Epithelial cell of proximal tubule (primary cell): ENCODE measurements at regions not wholly inside any gene's neighbourhood (a gene's known extent, or its start where the extent isn't known, plus 50 kb on each side); places are given as distances from the start of the nearest gene placed in this dataset.

ENCODE experiments used
- DNase-seq: peaks from one replicate; pipeline ENCODE4 v3.0.0-alpha.2; 2011; ENCODE audit warnings: low read depth
- H3K4me3 ChIP-seq: 2 replicates; pipeline ENCODE4 v1.5.1; 2011; ENCODE audit warnings: low read depth, mild to moderate bottlenecking, low read length
- CTCF ChIP-seq: conservative IDR thresholded peaks from 2 replicates; pipeline ENCODE4 v1.5.1; 2012; ENCODE audit warnings: low read depth, mild to moderate bottlenecking, low read length

- no peak for DNase-seq
- TF ChIP-seq CTCF: no peak
- H3K4me3 ChIP-seq: no peak overlapping the region
Measured at GRCh38 chr5:40276426-40277102, 403.2 kb upstream of the PTGER4 start.

GRCh38 chr5:40274568-40274967, 405.1 kb upstream of the PTGER4 start:
- no peak for DNase-seq
- TF ChIP-seq CTCF: no peak

DNA sequence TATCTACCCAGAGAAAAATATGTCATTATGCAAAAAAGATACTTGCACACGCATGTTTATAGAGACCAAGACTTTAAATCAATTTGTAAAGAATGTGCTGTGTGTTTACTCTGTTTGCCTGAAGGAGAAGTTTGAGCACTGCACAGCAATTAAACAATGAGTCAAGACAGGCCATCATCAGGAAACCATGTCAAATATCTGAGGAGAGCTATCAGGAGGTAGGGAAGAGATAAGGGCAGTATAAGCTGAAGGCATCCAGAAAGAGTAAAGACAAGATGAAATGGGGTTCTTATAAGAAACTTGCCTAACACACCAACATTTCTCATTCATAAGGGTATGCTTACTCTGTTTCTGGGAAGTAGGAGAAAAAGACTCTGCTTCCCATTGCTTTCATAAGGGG, 405.8 kb upstream of the PTGER4 start:
- DNase-seq: no peak
- H3K4me3 ChIP-seq: no peak overlapping the region
- TF ChIP-seq CTCF: no peak

More at GRCh38 chr5:40274568-40274967, 405.1 kb upstream of the PTGER4 start:
- no peak overlapping the region for H3K4me3 ChIP-seq

GRCh38 chr5:40271476-40271875, 408.2 kb upstream of the PTGER4 start:
- DNase-seq: no peak
- no peak overlapping the region for H3K4me3 ChIP-seq
- no peak for TF ChIP-seq CTCF

DNA sequence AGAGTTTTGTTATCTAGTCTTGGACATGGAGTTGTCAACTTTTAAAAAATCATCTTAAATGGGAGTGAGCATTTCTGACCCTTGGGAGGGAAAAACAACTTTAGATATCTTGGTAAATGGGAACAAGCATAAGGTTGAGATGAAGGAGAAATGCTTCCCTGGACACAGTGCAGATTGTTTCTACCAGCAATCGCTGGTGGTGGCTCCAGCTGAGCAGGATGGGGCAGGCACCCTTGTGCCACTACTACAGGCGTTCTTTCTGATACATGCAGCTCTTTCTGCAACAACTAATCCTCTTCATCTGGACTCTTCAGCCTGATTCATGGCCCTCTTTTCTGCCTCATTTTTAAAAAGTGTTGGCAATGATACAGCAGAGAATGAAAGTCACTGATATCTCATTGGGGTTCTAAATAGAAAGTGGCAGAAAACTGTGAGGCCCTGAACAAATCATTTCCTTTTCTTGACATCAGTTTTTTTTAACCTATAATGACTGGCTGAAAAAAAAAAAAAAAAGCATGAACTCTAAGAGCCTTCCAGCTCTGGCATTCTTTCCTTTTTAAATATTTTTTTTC, 409.4 kb upstream of the PTGER4 start:
- DNase-seq: no peak
- no peak overlapping the region for H3K4me3 ChIP-seq
- no peak for TF ChIP-seq CTCF

DNA sequence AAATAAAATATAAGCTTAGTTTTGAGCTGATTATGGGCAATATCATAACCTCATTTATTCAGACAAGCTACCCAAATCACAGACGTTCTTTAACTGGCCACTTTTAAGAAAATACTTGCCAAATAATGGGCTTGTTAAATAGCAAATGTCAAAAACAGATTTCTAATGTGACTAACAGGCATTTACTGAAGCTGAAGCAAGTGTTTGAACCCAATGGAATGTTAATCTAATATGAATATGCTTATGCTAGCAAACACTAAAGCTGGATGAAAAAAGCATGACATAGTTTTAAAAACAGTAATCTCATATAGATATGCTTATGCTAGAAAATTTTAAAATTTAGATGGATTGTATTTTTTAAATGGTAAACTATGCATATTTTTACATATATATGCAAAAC, 411.6 kb upstream of the PTGER4 start:
- TF ChIP-seq CTCF: no peak
- no peak overlapping the region for H3K4me3 ChIP-seq
- DNase-seq: no peak

DNA sequence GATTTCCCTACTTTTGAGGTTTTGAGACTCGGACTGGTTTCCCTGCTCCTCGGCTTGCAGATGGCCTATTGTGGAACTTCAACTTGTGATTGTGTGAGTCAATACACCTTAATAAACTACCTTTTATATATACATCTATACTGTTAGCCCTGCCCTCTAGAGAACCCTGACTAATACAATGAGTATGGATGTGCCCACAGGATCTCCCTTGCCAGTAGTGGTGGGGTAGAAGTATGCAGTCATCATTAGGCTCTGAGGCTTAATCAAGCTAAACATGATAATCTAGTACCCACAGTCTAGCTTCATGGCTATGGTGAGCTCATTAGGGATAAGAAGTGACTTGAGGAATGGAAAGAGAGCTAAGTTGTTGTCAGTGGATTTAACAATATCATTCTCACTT, 412.8 kb upstream of the PTGER4 start:
- H3K4me3 ChIP-seq: no peak overlapping the region
- TF ChIP-seq CTCF: no peak
- no peak for DNase-seq
